Panc1 (cell line): ENCODE measurements at regions not wholly inside any gene's neighbourhood (a gene's known extent, or its start where the extent isn't known, plus 50 kb on each side); places are given as distances from the start of the nearest gene placed in this dataset.

Source experiments
- ATAC-seq: fragments of 200-7000 bp; cut with Tn5 transposase; 2 replicates; pipeline ENCODE4 v1.9.1; 2020; ENCODE audit warnings: mild to moderate bottlenecking, moderate library complexity
- BruUV-seq: library from RNA; stranded (reverse); fragments of 400-500 nt; replicated peaks from 2 replicates; lab custom pipeline; 2021; lab: Mats Ljungman, UMichigan
- CTCF ChIA-PET: fragments of 300-600 bp; sonication (Branson Sonifier 250); formaldehyde crosslinking; loops from one replicate; lab custom pipeline; 2022; ENCODE audit warnings: antibody characterized with exemption; lab: Charles Lee
- POLR2A ChIA-PET: fragments of 300-600 bp; sonication (Branson Sonifier 250); formaldehyde crosslinking; loops from one replicate; lab custom pipeline; 2022; ENCODE audit warnings: antibody characterized with exemption; lab: Charles Lee
- DNase-seq: peaks from one replicate; pipeline ENCODE4 v3.0.0-alpha.2; 2010; ENCODE audit warnings: low read depth, low spot score
- H3K27ac ChIP-seq: 2 replicates; pipeline ENCODE4 v1.5.1; 2011; ENCODE audit warnings: mild to moderate bottlenecking, low read length, inconsistent platforms
- H3K27me3 ChIP-seq: fragments of 200-500 bp; sonication (Bioruptor generic); 2 replicates; pipeline ENCODE4 v1.6.0; 2014; ENCODE audit warnings: low read length, inconsistent platforms; ENCODE audit not compliant: control insufficient read depth, insufficient read depth
- H3K36me3 ChIP-seq: fragments of 200-500 bp; sonication (Bioruptor generic); 2 replicates; pipeline ENCODE4 v1.5.1; 2014; ENCODE audit warnings: inconsistent platforms, mild to moderate bottlenecking, low read length, moderate library complexity; ENCODE audit not compliant: control insufficient read depth, insufficient read depth
- H3K4me1 ChIP-seq: 2 replicates; pipeline ENCODE4 v1.5.1; 2011; ENCODE audit warnings: inconsistent platforms, mild to moderate bottlenecking, low read length, moderate library complexity; ENCODE audit not compliant: control insufficient read depth, insufficient read depth
- H3K4me3 ChIP-seq, 2 experiments: 2 replicates each; pipeline ENCODE4 v1.5.1; 2011 to 2012; ENCODE audit warnings: low read depth in 2 of 2, low read length in 2 of 2, mild to moderate bottlenecking in 2 of 2, inconsistent platforms in 1 of 2, moderate library complexity in 1 of 2
- H3K9me3 ChIP-seq: fragments of 200-500 bp; sonication (Bioruptor generic); 2 replicates; pipeline ENCODE4 v1.5.1; 2014; ENCODE audit warnings: low read depth, mild to moderate bottlenecking, inconsistent platforms, low read length, moderate library complexity; ENCODE audit not compliant: control insufficient read depth, insufficient read depth
- CTCF ChIP-seq: fragments of 450-650 bp; IDR thresholded peaks from 2 replicates; pipeline ENCODE4 v1.5.1; 2017; ENCODE audit warnings: mild to moderate bottlenecking
- POLR2AphosphoS5 ChIP-seq: IDR thresholded peaks from 2 replicates; pipeline ENCODE4 v1.6.1; 2012; ENCODE audit warnings: mild to moderate bottlenecking, low read depth, low read length, moderate library complexity
- REST ChIP-seq, 2 experiments: IDR thresholded peaks; 2 replicates each; pipeline ENCODE4 v1.6.1; 2011 to 2012; ENCODE audit warnings: low read depth in 2 of 2, control low read depth in 1 of 2, low read length in 1 of 2, mild to moderate bottlenecking in 1 of 2, moderate library complexity in 1 of 2; ENCODE audit not compliant: insufficient read depth in 1 of 2
- SIN3A ChIP-seq: IDR thresholded peaks from 2 replicates; pipeline ENCODE4 v1.6.1; 2012; ENCODE audit warnings: low read depth, mild to moderate bottlenecking, low read length, moderate library complexity, borderline replicate concordance; ENCODE audit not compliant: insufficient read depth
- TCF7L2 ChIP-seq: IDR thresholded peaks from 2 replicates; pipeline ENCODE4 v1.6.1; 2011; ENCODE audit warnings: mild to moderate bottlenecking, low read depth, low read length, inconsistent platforms
- in situ Hi-C: cut with HindIII; loops from 2 replicates; pipeline ENCODE4 v1.10.0; 2016; ENCODE audit warnings: low sequenced_read_pairs, low pct_unique_long_range_greater_than_20kb
- intact Hi-C: fragments of 100-400 bp; cut with micrococcal nuclease; formaldehyde crosslinking; loops from one replicate; pipeline ENCODE4 v1.10.0; 2022; ENCODE audit not compliant: unreplicated experiment

- no peak for TF ChIP-seq TCF7L2
- BruUV-seq, result no TSS peak
- Histone ChIP-seq H3K36me3 (no peaks in the 10 kb centered on the region), H3K27me3 (no peaks in the 10 kb centered on the region), H3K4me3 (no peak overlapping the region), H3K9me3 (no peaks in the 10 kb centered on the region), H3K27ac (no peak overlapping the region), H3K4me1 (no peaks in the 10 kb centered on the region)
- no peak for DNase-seq
- intact Hi-C loops, result no loop called here
- CTCF ChIA-PET, result no interaction called here
- in situ Hi-C loops, result no loop called here
- ATAC-seq, result no peak
- POLR2A ChIA-PET, result no interaction called here
Observed at GRCh38 chr16:86929057-86929871, 350.9 kb downstream of the FOXL1 start.

GRCh38 chr16:86930001-86930400 lies 351.7 kb downstream of the FOXL1 start:
- no TSS peak for BruUV-seq
- H3K27me3 ChIP-seq, result no peaks in the 10 kb centered on the region
- no peak overlapping the region for H3K4me3 ChIP-seq

GRCh38 chr16:86930663-86931373 lies 352.5 kb downstream of the FOXL1 start:
- TF ChIP-seq CTCF (no peak), POLR2AphosphoS5 (no peak), REST (IDR thresholded peaks at IDR 0.05; ENCODE audit: insufficient read depth in 1 of 2, low read depth in 2 of 2, low read length in 1 of 2) (no peak), SIN3A (no peak), TCF7L2 (no peak)
- ChIA-PET CTCF (no interaction called here), POLR2A (no interaction called here)
- in situ Hi-C loops (no loop called here), intact Hi-C loops (no loop called here)
- Histone ChIP-seq H3K4me1 (no peaks in the 10 kb centered on the region), H3K9me3 (no peaks in the 10 kb centered on the region), H3K27ac (no peak overlapping the region), H3K27me3 (no peaks in the 10 kb centered on the region), H3K4me3 (no peak overlapping the region), H3K36me3 (no peaks in the 10 kb centered on the region)
- no TSS peak for BruUV-seq
- ATAC-seq, result no peak
- DNase-seq, result no peak

More at GRCh38 chr16:86930001-86930400, 351.7 kb downstream of the FOXL1 start:
- Histone ChIP-seq H3K27ac (no peak overlapping the region), H3K4me1 (no peaks in the 10 kb centered on the region), H3K9me3 (no peaks in the 10 kb centered on the region), H3K36me3 (no peaks in the 10 kb centered on the region)
- ChIA-PET POLR2A (no interaction called here), CTCF (no interaction called here)
- TF ChIP-seq CTCF (no peak), TCF7L2 (no peak)
- DNase-seq (no peak), ATAC-seq (no peak)
- in situ Hi-C loops, result no loop called here
- intact Hi-C loops, result no loop called here
